HL-60 (cell line): ENCODE measurements at regions not wholly inside any gene's neighbourhood (a gene's known extent, or its start where the extent isn't known, plus 50 kb on each side); places are given as distances from the start of the nearest gene placed in this dataset.

Experiments used
- DNase-seq, 2 experiments: peaks; one replicate each; pipeline ENCODE4 v3.0.0-alpha.2; 2010 to 2020; ENCODE audit warnings: low read depth in 1 of 2, low spot score in 1 of 2
- H3K27ac ChIP-seq: fragments of 250-450 bp; sonication (Bioruptor Pico); replicated peaks from 2 replicates; pipeline ENCODE4 v1.5.1; 2020; ENCODE audit warnings: mild to moderate bottlenecking, moderate library complexity
- H3K27me3 ChIP-seq: fragments of 250-450 bp; sonication (Bioruptor Pico); 2 replicates; pipeline ENCODE4 v1.5.1; 2021; ENCODE audit warnings: mild to moderate bottlenecking, moderate library complexity; ENCODE audit not compliant: insufficient read depth, poor library complexity, severe bottlenecking
- H3K4me3 ChIP-seq: replicated peaks from 2 replicates; pipeline ENCODE4 v1.5.1; 2011; ENCODE audit warnings: mild to moderate bottlenecking, control low read depth, low read length; ENCODE audit not compliant: insufficient read depth
- GABPA ChIP-seq: IDR thresholded peaks from 2 replicates; pipeline ENCODE4 v1.6.1; 2012; ENCODE audit warnings: low read depth
- POLR2AphosphoS5 ChIP-seq: IDR thresholded peaks from 2 replicates; pipeline ENCODE4 v1.6.1; 2012; ENCODE audit warnings: low read depth
- SPI1 ChIP-seq: IDR thresholded peaks from 2 replicates; pipeline ENCODE4 v1.6.1; 2012; ENCODE audit warnings: low read depth, mild to moderate bottlenecking, borderline replicate concordance
- TF ChIP-seq, protein P1 (sequence below): IDR thresholded peaks from 2 replicates; pipeline ENCODE4 v1.6.1; 2012; ENCODE audit warnings: low read depth; ENCODE audit not compliant: insufficient replicate concordance
- TF ChIP-seq, protein P2 (sequence below): IDR thresholded peaks from one replicate; pipeline ENCODE4 v1.5.1; 2011; ENCODE audit warnings: low read length, control low read depth, inconsistent platforms; ENCODE audit not compliant: insufficient read depth

DNA sequence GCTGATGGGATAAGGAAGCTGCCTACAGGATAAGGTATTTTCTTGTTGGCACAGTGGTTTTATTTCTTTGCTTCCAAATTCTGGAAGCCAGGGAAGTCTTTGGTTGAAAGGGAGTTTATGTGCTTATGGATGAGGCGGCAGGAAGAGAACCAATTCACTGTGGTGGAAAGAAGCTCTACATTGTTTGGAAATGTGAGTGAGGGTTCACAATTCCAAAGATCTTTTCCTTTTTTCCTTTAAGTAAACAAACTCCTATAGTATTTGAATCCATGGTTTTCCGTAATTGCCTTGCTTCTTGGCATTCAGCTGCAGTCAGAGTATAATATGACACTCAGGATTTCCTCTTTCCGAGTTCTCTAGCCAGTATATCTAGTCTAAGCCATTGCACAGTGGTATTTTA is 86.2 kb downstream of the TEX29 start:
- no peak for DNase-seq
- no peaks in the 10 kb centered on the region for H3K27me3 ChIP-seq
- H3K27ac ChIP-seq = no peak overlapping the region
- no peak overlapping the region for H3K4me3 ChIP-seq
- TF ChIP-seq SPI1 (no peak), GABPA (no peak), POLR2AphosphoS5 (no peak)
- TF ChIP-seq, protein P1, sequence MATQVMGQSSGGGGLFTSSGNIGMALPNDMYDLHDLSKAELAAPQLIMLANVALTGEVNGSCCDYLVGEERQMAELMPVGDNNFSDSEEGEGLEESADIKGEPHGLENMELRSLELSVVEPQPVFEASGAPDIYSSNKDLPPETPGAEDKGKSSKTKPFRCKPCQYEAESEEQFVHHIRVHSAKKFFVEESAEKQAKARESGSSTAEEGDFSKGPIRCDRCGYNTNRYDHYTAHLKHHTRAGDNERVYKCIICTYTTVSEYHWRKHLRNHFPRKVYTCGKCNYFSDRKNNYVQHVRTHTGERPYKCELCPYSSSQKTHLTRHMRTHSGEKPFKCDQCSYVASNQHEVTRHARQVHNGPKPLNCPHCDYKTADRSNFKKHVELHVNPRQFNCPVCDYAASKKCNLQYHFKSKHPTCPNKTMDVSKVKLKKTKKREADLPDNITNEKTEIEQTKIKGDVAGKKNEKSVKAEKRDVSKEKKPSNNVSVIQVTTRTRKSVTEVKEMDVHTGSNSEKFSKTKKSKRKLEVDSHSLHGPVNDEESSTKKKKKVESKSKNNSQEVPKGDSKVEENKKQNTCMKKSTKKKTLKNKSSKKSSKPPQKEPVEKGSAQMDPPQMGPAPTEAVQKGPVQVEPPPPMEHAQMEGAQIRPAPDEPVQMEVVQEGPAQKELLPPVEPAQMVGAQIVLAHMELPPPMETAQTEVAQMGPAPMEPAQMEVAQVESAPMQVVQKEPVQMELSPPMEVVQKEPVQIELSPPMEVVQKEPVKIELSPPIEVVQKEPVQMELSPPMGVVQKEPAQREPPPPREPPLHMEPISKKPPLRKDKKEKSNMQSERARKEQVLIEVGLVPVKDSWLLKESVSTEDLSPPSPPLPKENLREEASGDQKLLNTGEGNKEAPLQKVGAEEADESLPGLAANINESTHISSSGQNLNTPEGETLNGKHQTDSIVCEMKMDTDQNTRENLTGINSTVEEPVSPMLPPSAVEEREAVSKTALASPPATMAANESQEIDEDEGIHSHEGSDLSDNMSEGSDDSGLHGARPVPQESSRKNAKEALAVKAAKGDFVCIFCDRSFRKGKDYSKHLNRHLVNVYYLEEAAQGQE = no peak
- TF ChIP-seq, protein P2, sequence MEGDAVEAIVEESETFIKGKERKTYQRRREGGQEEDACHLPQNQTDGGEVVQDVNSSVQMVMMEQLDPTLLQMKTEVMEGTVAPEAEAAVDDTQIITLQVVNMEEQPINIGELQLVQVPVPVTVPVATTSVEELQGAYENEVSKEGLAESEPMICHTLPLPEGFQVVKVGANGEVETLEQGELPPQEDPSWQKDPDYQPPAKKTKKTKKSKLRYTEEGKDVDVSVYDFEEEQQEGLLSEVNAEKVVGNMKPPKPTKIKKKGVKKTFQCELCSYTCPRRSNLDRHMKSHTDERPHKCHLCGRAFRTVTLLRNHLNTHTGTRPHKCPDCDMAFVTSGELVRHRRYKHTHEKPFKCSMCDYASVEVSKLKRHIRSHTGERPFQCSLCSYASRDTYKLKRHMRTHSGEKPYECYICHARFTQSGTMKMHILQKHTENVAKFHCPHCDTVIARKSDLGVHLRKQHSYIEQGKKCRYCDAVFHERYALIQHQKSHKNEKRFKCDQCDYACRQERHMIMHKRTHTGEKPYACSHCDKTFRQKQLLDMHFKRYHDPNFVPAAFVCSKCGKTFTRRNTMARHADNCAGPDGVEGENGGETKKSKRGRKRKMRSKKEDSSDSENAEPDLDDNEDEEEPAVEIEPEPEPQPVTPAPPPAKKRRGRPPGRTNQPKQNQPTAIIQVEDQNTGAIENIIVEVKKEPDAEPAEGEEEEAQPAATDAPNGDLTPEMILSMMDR = no peak

DNA sequence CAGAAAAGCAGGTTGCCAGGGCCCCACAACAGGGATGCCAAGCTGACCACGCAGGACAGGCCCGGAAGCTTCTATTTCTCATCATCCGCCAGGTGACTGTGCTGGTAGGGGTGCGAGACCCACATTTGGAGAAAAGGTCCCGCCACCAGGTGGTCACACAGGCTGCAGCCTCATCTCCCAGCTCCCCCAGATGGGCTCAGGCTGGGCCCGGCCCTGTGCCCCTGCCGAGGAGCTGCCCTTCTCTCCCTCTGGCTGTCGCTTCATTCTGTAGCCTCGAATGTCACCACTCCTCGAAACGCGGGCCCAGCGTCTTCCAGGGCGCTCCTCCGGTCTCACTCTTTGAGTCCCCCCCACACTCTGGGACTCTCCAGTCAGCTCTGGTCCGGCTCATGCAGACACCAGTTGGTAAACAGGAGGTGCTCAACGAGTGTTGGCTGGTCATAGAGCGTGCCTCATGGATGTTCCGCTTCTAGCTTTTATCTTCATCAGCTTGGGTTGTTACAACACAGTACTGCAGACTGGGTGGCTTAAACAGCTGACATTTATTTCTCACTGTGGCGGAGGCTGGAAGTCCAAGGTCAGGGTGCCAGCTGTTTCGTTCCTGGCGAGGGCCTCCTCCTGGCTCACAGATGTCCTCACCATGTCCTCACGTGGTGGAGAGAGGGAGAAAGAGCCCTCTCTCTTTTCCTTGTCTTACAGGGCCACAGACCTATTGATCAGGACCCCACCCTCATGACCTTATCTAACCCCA is 87.1 kb downstream of the TEX29 start:
- no peak for DNase-seq
- Histone ChIP-seq H3K27ac (no peak overlapping the region), H3K27me3 (no peaks in the 10 kb centered on the region), H3K4me3 (no peak overlapping the region)
- TF ChIP-seq, protein P2 = no peak
- TF ChIP-seq GABPA (no peak), POLR2AphosphoS5 (no peak), SPI1 (no peak)
- TF ChIP-seq, protein P1 = no peak

DNA sequence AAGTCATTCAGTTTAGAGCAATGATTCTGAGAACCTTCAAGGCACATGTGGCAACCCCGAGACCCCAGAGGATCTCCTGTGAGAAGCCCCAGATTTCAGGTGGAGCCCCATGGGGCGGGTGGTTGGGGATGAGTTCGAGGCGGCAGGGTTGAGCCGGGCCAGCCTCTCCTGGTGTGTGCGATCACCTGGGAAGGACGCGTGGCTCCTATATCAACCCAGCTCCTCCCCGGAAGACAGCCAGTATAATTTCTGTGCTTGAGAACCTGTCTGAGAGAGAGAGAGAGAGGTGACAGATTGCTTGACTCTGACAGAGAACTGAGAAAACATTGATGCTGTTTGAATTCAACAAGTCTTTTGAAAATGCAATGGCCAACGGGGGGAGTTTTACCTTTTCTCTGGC is 89.0 kb downstream of the TEX29 start:
- no peak overlapping the region for H3K4me3 ChIP-seq
- no peak for TF ChIP-seq POLR2AphosphoS5
- no peak for TF ChIP-seq GABPA
- TF ChIP-seq, protein P1 = no peak
- TF ChIP-seq SPI1 = no peak
- TF ChIP-seq, protein P2 = no peak
- H3K27me3 ChIP-seq = peaks cover 5% of the 10 kb centered on the region
- no peak for DNase-seq
- H3K27ac ChIP-seq = no peak overlapping the region
